HG03565 (cell line): ENCODE measurements at regions not wholly inside any gene's neighbourhood (a gene's known extent, or its start where the extent isn't known, plus 50 kb on each side); places are given as distances from the start of the nearest gene placed in this dataset.
A peak's percentile ranks its signal among the peaks of the same experiment; 100 is the strongest.
"Not testable (repeated sequence)": the region's sequence is repeated elsewhere in the genome, so short reads cannot be mapped to it uniquely, and the experiment has no call there.

Experiments used
- ATAC-seq: cut with Tn5 transposase; IDR thresholded peaks from one replicate; pipeline ENCODE4 v1.9.1; 2021; ENCODE audit warnings: mild to moderate bottlenecking, moderate library complexity; ENCODE audit not compliant: unreplicated experiment

- ATAC-seq: no peak
These were observed 444.3 kb upstream of the NRSN1 start for GRCh38 chr6:23681743-23682142.

GRCh38 chr6:23688650-23689049 is 437.4 kb upstream of the NRSN1 start:
- ATAC-seq: no peak

DNA sequence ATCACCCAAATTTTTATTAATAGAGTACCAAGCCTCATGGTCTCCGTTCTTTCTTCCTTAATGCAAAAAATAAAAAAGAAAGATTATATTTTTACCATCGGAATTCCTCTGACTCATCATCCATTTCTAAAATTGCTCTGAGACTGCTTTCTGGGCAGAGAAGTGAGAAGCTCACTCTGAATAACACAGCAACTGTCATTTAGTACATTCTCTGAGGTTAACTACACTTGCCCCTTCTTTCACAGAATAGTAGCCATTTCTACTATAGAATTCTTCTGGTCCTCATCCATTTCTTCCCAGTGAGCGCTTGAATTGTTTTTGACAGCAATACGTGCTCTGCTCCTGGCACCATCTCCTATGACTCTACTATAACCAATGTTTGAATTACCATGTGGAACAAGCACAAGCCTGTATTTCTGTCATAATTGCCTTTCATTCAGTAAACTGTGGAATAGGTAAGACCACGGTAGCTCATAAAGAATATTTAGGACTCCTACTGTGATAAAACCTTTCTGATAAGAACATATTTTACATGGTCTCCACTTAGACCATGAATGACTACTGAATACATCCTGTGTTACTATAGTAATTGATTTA is 435.5 kb upstream of the NRSN1 start:
- no peak for ATAC-seq

DNA sequence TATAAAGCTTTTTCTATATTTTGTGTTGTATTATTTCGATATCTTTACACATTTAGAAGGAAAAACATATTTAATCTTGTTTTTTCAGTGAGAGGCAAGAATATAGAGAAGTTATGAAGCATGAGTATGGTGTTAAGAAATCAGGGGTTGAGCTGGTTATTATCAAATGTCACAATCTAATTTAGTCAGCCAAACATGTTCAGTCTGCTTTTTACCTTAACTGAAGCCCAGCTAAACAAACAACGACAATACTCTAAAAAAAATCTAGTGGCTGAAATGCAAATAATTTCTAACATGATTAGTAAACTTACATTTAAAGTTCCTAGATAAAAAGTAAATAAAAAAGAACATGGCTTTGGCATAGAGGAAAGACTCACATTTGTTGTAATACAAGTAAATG is 433.8 kb upstream of the NRSN1 start:
- ATAC-seq: no peak

- no peak for ATAC-seq
These were observed 429.0 kb upstream of the NRSN1 start for GRCh38 chr6:23696992-23697391.

- no peak for ATAC-seq
These were observed 421.4 kb upstream of the NRSN1 start for GRCh38 chr6:23704479-23705052.

- no peak for ATAC-seq
These were observed 420.3 kb upstream of the NRSN1 start for GRCh38 chr6:23705697-23706096.

DNA sequence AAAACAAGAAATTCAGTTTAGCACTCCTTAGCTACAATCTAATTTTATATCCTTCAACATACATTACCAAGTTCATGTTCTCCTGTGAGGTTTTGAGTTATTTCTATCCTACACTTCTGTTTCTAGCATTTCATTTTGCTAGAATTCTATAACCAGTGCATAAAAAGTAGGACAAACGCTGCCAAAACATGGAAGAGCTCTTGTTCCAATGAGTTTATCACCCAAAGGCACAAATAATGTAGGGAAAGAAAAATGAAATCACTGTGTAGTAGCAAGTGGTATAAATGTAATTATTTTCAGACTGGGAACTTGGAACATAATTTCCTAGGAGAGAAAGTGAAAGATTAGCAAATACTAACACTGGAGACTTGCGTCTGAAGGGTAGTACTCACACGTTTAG is 413.3 kb upstream of the NRSN1 start:
- no peak for ATAC-seq

DNA sequence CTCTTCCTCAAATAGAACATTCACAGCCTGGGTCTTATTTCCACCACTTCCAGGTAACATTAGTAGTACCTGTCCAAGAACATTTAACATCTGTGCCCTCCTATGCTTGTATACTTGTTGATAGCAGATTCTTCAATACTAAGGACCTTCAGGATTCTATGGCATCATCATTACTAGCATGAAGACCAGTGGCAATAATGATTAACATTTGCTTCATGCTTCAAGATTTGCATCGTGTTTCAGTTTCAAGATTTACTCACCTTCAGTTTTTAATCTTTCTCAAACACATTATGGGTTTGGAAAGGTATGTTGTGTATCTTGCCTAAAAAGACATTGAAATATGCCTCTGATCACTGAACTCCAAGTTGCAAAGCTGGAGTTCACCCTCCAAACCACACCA is 412.8 kb upstream of the NRSN1 start:
- ATAC-seq: peak; percentile 83

GRCh38 chr6:23728707-23729106 is 397.3 kb upstream of the NRSN1 start:
- no peak for ATAC-seq

DNA sequence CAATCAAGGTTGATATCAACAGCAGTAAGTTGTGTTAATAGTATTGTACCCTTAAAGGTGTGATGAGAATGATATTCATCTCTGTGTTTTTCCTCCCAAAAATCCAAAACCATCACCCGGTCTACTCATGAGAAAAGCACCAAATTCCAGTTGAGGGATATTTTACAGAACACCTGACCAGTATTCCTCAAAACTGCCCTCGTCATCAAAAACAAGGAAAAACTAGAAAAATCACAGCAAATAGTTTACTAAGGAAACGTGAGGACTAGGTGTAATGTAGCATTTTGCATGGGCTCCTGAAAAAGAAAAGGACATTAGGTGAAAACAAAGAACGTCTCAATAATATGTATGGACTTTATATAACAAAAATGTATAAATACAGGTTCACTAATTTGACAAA is 394.4 kb upstream of the NRSN1 start:
- no peak for ATAC-seq

- ATAC-seq: no peak
These were observed 393.5 kb upstream of the NRSN1 start for GRCh38 chr6:23732521-23732920.

GRCh38 chr6:23735151-23735550 is 390.9 kb upstream of the NRSN1 start:
- ATAC-seq: no peak

- no peak for ATAC-seq
These were observed 389.4 kb upstream of the NRSN1 start for GRCh38 chr6:23736577-23736976.

DNA sequence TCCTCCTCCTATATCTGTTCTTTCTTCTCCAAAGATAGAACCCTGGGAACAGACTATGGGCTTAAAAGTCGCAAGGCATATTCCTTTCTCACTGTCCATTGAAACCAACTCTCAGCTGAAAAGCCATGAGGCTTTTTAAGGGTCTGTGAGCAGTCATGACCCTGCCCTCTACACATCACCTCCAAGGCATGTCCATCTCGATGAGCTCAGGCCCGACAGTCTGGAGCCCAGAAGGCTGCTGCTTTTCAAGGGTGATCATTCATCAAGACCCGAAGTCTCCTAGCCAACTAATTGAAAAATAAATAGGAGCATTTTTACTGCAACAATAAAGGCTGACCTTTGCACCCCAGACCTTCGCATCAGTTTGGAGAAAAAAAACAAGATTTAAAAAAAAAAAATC is 378.8 kb upstream of the NRSN1 start:
- ATAC-seq: no peak

GRCh38 chr6:23752414-23752813 is 373.6 kb upstream of the NRSN1 start:
- ATAC-seq: no peak

- no peak for ATAC-seq
These were observed 371.8 kb upstream of the NRSN1 start for GRCh38 chr6:23754197-23754596.

- no peak for ATAC-seq
These were observed 350.9 kb upstream of the NRSN1 start for GRCh38 chr6:23775127-23775526.

DNA sequence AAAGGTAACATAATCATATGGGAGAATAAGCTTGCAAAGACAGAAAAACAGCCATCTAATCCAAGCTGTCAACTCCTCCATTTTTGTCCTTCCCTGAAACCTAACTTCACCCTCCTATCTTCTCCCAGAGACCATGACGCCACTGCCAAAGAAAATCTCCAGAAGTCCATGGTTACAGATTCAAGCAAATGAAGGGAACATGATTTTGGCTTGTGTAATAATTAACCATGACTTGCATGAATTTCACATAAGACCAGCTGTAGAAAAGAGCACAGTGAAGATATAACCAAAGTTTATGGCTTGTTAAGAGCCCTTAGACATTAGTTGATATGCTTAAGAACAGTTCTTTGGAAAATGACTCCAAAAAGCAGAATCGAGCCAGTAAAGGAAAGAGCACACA is 342.1 kb upstream of the NRSN1 start:
- no peak for ATAC-seq

GRCh38 chr6:23784301-23784919 is 341.6 kb upstream of the NRSN1 start:
- no peak for ATAC-seq

GRCh38 chr6:23790756-23791155 is 335.3 kb upstream of the NRSN1 start:
- no peak for ATAC-seq

- ATAC-seq: no peak
These were observed 329.0 kb upstream of the NRSN1 start for GRCh38 chr6:23797041-23797440.

DNA sequence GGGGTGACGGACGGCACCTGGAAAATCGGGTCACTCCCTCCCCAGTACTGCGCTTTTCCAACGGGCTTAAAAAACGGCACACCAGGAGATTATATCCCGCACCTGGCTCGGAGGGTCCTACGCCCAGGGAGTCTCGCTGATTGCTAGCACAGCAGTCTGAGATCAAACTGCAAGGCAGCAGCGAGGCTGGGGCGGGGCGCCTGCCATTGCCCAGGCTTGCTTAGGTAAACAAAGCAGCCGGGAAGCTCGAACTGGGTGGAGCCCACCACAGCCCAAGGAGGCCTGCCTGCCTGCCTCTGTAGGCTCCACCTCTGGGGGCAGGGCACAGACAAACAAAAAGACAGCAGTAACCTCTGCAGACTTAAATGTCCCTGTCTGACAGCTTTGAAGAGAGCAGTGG is 321.7 kb upstream of the NRSN1 start:
- ATAC-seq: not testable (repeated sequence)
